Adrenal gland (tissue), 5 donors: ENCODE measurements at regions not wholly inside any gene's neighbourhood (a gene's known extent, or its start where the extent isn't known, plus 50 kb on each side); places are given as distances from the start of the nearest gene placed in this dataset.

Source experiments
- POLR2A ChIP-seq, 2 donors: fragments of 450-650 bp; IDR thresholded peaks; one replicate each; pipeline ENCODE4 v1.6.1; 2017; ENCODE audit warnings: antibody characterized with exemption in 2 of 2, mild to moderate bottlenecking in 2 of 2, moderate library complexity in 1 of 2
- TF ChIP-seq, protein P1 (sequence below), 6 experiments: fragments of 450-650 bp in 4 of 6; fragments of 200-600 bp in 2 of 6; sonication (generic) in 1 of 6; IDR thresholded peaks; 1 replicate in 5 of 6; 2 replicates in 1 of 6; pipeline versions ENCODE4 v1.5.1 to v1.8.0; 2016 to 2021; ENCODE audit warnings: antibody characterized with exemption in 6 of 6, mild to moderate bottlenecking in 2 of 6, moderate library complexity in 1 of 6
- donor health status: DM: no; HTN: no; CAD: no.

DNA sequence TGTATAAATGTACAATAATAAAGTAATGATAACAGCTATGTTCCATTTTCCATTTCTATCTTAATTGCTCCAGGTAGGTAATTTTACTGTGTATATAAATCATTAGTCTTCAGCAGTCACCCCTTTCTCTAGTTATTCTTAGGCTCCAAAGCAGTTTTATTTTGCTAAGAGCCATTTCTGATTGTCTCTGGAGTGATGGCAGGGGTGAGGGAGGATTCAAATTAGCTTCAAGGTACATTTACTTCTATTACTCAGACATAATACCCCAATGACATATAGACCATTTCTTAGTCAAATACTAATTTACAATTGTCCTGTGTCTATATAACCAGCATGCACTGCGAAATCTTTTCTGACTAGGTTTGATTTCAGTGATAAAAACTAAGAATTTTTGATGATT, 663.4 kb upstream of the PRMT6 start:
- TF ChIP-seq, protein P1, sequence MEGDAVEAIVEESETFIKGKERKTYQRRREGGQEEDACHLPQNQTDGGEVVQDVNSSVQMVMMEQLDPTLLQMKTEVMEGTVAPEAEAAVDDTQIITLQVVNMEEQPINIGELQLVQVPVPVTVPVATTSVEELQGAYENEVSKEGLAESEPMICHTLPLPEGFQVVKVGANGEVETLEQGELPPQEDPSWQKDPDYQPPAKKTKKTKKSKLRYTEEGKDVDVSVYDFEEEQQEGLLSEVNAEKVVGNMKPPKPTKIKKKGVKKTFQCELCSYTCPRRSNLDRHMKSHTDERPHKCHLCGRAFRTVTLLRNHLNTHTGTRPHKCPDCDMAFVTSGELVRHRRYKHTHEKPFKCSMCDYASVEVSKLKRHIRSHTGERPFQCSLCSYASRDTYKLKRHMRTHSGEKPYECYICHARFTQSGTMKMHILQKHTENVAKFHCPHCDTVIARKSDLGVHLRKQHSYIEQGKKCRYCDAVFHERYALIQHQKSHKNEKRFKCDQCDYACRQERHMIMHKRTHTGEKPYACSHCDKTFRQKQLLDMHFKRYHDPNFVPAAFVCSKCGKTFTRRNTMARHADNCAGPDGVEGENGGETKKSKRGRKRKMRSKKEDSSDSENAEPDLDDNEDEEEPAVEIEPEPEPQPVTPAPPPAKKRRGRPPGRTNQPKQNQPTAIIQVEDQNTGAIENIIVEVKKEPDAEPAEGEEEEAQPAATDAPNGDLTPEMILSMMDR (IDR thresholded peaks at IDR 0.05): no peak
- no peak for TF ChIP-seq POLR2A (IDR thresholded peaks at IDR 0.05)
